ENCODE measurements at regions not wholly inside any gene's neighbourhood (a gene's known extent, or its start where the extent isn't known, plus 50 kb on each side); places are given as distances from the start of the nearest gene placed in this dataset.
A peak's percentile ranks its signal among the peaks of the same experiment; 100 is the strongest.

DNA sequence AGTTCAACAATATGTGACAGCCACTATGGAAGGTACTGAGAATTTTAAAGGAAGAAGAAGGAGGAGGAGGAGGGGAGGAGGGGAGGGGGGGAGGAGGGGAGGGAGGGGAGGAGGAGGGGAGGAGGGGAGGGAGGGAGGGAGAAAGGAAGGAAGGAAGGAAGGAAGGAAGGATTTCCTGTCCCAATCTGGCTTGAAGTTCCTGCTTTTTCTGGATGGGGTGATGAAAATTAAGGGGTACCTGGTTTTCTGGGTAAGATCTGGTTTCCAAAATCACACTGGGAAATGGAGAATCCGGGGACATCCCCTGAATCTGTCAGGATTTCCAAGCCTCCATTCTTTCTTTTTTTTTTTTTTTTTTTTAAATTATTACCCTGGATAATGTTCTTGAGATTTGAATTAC, 271.8 kb downstream of the MTX2 start:
- no peak for DNase-seq (ENCODE audit: low spot score)

DNA sequence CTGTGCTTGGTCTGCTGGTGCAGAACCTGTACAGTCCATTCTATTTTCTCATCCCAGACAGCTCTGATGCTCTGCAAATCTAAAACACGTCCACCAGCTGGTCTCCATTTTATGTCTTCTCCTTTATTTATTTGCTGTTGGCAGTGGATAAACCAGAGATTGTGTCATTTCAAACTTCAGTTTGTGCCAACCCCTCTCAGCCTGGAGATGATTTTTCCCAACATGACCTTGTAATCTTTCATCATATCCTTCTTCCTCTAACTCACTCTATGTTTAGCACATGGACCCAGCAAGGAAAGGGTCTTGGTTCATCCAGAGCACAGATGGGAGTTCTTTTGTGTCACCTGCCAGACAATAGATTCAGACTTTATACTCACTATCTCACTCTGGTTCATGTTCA, 273.2 kb downstream of the MTX2 start:
- no peak for DNase-seq (ENCODE audit: low spot score)

DNA sequence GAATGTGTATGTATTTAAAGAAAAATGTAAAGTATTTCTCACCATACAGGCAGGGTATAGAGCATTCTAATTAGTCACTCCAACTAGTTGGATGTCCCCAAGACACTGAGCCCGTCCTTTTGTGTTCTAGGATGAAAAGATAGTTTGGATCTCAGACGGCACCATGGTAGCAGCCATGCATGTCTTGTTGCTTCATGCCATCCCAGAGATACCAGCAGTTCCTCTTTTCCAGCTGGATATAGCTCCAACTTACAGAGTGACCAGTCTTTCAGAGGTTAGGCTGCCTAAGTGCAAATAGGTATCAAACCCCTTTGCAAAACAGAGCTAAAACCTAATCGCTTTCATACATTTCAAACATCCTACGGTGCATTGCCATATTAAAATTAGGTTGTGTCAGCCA, 275.3 kb downstream of the MTX2 start:
- DNase-seq (ENCODE audit: low spot score) = no peak

DNA sequence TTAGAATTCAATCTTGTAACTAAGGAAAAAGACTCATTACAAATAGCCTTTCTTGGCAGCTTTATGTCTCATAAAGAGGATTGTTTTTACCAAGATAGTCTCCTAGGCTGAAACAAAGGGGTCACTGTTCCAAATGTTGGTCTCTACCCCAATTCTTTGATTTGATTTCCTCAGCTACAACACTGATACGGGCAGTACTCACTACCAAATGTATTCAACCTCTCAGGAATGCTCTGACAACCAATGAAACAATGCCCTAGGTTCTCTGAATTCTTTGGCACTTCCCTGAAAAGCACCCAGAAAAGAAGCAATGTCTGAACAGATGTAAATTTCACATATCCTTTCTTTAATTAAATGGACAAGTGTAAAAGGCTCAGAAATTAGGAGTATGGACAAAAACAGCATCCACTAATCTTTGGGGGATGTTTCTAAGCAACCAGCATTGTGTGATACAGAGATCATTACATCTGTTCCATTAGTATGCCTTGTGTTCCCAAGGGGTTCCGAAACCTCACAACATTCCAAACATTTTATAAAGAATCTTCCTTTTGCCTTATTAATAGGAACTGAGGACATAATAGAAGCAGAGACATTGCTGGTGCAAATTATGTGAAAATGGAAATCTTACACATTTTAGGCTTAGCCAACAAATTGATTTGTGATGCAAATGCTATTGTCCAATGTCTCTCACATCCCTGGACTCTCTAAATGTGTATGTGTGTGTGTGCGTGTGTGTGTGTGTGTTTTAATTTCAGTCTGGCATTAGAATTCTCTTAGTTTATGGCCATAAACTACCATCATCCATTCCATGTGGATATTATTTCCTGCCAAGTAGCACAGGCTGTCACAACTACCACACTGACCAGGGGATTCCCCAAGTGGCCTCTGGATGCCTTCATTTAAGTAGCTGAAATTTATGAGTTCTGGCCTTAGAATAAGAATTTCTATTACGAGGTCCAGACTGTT, 276.0 kb downstream of the MTX2 start:
- DNase-seq (ENCODE audit: low spot score) = no peak

DNA sequence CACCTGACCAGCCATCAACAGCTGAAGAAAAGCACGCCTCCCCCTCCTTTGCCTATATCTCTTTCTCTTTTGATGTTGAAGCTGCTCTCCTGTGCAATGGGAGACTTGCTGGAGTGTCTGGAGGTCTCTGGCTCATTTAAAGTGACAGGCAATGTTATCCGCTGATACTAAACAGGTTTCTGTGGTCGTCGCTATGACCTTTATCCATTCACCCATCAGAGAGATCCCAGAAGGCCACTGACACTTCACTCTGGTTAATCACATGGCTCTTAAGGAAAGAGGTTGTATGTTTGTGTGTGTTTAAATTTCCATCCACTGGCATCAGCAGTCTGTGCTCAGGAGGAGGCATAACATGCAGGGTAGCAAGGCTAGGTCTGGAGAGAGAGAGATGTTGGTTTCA, 277.3 kb downstream of the MTX2 start:
- DNase-seq (ENCODE audit: low spot score) = no peak

DNA sequence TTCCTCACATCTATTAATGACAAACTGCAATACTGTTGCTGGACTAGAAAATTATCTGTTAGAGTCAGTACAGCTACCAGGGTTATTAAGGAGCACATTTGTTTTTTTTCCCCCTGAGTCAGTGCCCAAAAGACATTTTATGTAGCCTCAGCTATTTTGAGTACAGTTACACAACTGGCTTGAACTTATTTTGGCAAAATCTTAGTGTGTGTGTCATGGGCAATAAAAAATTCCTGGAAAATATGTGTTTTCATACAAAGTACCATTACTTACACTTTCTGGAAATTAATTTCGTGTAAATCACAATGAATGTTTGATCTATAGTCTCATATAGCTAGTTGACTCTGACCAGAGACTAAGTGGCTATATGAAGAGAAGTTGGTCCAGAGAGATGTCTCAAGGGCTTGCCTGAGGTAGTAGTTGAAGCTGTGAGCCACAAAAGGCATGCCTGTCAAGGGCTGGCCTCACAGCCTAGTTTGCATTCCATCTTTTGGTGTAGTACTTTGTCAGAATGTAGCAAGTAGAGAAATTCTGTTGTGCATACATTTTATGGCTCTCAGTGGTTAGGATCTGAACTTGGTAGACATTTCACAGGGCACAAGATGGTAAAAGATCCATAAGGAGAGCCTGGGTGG, 283.4 kb downstream of the MTX2 start:
- DNase-seq (ENCODE audit: low spot score) = no peak

DNA sequence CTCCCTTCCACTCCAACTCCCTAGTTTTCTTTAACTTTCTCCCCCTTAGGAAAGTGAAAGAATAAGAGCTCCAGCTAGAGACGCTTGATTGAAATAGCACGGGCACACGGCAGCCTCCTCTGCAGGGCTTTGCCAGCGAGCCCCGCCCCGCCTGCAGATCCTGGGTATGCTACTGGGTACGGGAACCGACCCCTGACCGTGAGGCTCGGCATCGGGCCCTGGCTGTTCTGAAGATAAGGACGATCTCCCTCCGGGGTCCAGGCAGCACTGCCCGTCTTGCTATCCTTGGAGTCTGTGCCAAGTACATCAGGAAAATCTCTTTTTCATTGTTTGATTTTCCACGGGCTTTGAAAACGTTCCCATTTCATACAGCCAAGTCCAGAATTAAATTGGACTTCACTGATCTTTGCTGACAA, 284.5 kb downstream of the MTX2 start:
- DNase-seq (ENCODE audit: low spot score) = peak; percentile 47

DNA sequence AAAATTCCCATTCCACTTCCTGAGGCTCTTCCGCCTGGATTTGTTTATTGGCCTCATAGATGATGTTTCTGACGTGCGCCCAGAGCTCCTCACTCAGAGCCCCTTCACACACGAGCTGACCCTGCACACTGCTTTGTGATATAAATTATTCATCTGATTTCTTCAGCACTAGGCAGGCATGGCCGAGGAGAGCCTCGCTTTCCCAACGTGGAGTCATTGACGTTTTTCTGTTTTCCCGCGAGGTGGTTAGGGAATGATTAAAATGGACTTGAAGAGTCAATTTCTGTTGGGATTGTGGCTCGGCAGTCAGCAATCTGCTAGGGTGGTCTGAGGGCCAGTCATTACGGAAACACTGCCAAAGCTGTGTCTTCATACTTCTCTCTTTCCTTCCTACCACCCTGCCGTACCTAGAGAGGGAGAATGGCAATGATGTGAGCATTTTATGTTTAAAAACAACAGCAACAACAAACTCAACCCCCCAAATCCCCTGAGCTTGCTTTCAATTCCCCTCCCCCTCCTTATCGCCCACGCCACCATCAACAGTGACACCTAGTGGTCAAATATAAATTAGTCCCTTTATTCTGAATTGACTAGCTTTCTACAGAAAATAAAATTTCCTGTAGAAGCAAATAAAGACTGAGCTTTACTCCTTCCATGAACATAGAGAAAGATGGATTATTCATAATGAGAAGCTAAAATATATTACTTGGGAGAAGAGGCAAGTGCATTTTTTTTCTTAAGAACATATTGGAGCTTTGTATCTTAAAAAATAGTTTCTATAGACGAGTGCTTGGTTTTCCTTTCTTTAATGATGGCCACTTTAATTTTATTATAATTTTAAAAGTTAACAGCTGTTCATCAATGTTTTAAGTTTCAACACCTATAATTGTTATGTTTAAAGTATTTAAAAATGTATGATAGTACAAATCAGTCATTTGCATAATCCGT, 285.1 kb downstream of the MTX2 start:
- DNase-seq (ENCODE audit: low spot score) = peak; percentile 54

DNA sequence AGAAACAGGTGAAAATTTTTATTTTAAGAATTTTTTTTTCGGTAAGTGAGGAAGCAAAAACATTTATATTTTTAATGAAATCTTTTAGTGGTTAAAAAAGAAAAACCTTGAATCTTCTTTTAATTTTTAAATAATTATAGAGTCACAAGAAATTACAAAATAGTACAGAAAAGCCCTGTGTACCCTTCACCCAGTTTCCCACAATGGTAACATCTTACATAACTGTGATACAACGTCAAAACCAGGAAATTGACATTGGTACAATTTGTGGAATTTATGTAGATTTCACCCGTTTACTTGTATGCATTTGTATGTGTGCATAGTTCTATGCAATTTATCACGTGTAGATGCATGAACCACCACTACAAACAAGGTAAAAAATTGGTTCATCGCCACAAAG, 285.9 kb downstream of the MTX2 start:
- DNase-seq (ENCODE audit: low spot score) = no peak

DNA sequence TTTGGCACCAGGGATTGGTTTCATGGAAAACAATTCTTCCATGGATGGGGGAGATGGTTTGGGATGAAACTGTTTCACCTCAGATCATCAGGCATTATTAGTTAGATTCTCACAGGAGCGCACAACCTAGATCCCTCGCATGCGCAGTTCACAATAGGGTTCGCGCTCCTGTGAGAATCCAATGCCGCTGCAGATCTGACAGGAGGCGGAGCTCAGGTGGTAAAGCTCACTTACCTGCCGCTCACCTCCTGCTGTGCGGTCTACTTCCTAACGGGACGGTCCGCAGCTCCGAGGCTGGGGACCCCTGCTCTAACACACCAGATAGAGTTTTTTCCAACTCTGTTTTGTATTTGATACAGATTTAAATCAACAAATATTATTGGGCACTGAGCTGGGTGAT, 286.5 kb downstream of the MTX2 start:
- DNase-seq (ENCODE audit: low spot score) = no peak

DNA sequence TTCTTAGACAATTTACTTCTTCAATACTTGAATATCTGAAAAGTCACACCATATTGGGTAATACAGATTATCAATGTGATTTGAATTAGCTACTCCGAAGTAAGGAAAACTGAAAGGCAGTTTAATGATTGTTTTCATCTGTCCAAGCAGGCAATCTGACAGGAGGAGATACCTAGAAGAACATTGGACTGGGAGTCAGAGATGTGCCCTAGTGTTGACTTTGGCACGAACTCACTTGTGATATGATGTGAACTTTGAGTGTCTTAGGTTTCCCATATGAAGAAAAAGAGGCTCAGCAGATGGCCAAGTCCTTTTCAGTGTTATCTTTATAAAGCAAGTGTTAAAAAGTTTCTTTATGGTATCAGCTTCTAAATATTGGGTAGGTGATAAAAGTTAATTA, 287.1 kb downstream of the MTX2 start:
- no peak for DNase-seq (ENCODE audit: low spot score)

DNA sequence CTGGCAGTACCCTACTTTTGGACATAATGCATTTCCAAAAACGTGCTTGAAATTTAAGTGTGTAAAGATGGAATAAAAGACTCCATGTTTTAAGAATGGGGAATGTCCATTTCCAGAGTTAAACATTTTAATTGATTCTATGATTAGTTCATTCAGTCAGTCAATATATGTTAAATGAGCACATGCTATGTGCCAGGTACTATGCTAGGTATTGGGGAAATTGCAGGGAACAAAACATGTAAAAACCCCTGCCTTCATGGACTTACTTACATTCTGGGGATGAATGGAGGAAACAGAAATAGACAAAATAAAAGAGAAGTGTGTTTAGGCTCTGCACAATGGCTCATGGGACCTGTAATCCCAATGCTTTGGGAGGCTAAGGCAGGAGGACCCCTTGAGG, 288.6 kb downstream of the MTX2 start:
- no peak for DNase-seq (ENCODE audit: low spot score)

DNA sequence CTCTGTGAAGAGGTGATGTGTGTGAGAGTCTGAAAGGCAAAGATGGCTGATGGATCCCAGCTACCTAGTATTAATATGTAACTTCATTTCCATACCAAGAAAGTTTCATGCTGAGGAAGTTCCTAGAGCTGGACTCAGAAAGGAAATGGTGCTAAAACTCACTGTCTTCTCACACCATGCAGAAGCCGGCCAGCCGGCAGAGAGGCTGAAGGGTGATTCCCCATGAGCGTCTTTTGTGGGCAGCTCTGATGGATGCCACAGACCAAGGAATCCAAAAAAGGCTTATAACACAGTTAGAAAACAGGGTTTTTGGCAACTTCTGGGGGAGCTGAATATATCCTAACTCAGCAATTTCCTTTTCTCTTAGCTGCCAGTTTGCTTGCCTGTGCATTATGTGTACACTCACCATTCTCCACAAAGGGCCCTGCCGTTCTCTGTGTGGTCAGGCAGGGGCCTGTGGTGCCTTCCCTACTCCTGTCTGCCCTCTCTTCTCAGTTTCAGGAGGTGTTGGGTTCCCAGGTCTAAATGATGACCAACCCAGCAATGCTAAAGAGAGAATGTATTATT, 289.4 kb downstream of the MTX2 start:
- no peak for DNase-seq (ENCODE audit: low spot score)

DNA sequence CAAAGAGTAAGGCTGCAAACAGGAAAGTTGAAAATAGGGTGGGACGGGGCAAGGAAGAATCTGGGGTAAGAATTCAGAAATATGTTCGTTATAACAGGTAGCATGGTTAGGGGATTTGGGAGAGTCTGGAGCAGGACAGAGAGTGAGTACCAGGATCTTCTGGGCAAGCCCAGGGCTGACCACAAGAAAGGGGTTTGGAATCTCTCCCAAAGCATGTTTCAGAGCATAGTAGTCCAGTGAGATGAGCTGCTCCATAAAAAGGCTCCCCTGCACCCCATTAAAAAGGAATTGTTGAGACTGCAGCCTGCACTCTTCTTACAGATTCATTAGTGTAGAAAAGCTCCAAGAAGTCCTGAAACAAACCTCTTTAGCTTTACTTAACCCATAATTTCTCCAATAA, 291.1 kb downstream of the MTX2 start:
- no peak for DNase-seq (ENCODE audit: low spot score)

DNA sequence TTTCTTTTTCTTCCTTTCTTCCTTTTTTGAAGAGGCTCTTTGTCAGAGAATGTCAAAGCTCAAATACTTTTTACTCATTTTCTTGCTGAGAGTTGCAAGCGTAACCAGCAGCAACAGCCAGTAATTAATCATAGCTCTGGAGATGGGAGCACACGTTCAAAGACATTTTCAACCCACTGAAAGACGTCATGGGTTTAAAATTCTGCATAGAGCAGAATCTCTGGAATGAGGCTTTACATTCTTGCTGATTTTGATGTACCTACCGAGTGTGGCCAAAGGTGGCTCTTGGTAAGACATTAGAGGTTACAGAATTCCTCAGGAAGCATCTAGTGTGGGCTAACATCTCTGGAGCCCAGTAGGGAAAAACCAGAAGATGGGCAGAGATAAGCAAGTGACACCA, 292.5 kb downstream of the MTX2 start:
- no peak for DNase-seq (ENCODE audit: low spot score)

DNA sequence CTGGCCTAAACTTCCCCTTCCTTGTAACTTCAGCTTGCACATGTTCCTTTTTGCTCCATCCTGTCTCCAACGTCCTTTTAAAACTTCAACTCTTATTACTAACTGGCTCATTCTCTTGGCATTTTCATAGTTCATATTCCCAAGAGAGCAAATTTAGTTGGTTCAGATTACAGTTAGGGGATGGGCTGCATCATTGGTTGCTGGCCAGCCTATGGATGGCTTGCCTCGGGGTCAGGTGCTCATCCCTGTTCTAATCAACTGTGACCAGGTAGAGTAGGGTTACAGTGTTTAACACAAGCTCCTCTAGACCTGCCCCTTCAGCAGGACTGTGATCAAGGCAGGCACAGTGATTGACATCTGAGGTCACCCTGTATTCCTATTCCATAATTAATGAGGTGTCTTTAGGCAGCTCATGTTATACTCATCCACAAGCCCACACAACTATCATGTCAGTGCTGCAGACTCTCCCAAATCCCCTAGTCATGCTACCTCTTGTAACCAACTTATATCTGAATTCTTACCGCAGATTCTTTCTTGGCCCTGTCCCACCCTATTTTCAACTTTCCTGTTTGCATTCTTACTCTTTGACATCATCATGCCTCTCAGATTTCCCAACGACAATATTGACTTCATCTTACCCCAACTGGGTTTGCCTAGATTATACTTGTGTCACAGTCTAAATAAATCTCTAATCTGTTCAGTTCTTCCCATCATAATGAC, 293.3 kb downstream of the MTX2 start:
- no peak for DNase-seq (ENCODE audit: low spot score)

DNA sequence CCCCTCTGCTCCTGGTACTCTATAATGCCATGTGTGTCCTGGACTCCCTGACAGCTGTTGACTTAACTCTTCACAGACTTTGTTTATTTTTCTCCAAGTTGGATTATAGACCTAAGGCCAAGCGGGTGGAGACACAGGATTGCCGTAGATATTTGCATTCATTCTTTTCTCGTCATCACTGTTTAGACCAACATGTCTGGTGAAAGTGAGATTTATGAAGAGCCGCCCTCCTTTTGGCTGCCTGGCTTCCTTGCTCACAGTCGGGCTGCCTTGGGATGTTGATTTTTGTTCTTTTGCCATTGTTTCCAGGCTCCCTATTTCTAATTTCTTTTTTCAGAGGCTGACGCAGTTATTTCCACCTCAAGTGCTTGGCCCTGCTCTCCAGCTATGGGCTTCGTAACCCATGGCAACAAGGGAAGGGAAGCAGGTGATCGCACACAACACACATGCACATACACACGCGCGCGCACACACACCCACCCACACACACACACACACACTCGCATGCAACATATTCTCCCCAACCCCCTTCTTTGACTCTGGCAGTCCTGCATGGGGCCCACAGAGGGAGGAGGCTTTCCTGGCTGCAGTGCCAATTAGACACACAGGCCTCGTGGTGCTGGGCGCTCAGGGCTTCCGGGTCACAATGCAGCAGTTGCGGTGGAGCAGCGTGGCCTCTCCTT, 296.5 kb downstream of the MTX2 start:
- no peak for DNase-seq (ENCODE audit: low spot score)

DNA sequence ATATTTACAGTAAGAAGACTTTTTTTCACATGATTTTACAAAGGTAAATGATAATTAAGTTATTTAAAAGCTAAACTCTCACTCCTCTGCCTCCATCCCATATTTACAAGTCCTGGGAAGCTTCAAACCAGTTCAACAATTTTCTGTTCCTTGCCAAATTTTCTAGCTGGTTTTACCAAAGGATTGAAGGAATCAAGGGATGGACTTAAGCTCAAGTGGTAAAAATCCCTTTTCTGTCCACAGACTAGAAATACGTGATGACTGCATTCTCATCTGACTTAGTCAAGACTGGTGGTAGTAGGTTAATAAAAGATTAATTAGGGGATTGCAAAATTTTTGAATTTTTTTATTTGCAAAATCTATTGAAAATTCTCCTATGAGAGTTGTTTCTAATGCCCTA, 297.3 kb downstream of the MTX2 start:
- no peak for DNase-seq (ENCODE audit: low spot score)

DNA sequence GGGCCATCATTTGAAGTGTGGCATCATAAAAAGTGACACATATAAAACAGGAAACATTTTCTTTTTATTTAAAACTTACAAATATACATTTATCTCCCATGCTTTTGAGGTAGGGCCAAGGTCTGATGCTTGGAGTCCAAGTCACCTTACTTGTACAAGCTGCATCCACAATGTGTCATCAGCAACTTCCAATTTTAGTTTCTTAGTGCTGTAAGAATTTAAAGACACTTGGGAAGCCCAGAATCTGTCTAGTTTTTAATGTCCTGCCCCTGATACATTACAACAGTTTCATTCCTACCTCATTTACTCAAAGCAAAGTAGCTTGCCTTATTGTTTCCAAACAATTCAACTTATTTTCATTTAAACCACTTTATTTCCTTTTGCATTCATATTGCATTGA, 297.7 kb downstream of the MTX2 start:
- no peak for DNase-seq (ENCODE audit: low spot score)

DNA sequence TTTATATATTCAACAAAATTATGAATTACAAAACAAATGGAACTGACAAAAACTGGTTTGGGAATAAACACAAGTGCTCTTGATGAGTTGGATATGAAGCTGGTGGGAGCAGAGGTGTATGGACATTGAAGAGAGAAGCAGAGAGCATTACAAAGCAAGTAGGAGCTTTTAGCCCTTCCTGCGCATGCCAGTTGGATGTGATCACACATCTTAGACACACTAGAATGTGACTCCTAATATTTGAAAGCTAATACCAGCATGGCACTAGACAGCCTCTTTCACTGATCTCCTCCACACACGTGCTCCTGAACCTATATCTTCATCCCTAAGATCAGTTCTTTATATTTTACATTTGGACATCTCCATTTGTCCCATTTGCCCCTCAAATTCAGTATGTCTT, 298.1 kb downstream of the MTX2 start:
- DNase-seq (ENCODE audit: low spot score) = no peak

DNA sequence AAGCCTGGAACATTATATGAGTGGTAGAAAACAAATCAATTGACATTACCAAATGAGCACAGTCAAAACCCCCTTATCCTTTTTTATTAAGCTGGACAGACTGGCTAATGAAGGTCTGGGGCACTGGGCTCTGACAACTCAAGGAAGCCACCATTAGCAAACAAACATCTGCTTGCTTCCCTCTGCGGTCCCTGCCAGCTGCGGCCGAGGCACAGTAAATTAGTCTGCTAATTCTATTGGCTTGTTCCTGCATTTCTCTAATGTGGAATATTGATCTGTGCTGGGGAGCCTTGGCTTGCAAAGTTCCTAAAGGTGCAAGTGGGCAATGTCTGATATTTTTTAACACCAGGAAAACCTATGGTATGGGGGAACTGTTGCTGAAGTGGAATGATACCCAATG, 300.3 kb downstream of the MTX2 start:
- no peak for DNase-seq (ENCODE audit: low spot score)
